ENCODE measurements at regions not wholly inside any gene's neighbourhood (a gene's known extent, or its start where the extent isn't known, plus 50 kb on each side); places are given as distances from the start of the nearest gene placed in this dataset.

GRCh38 chr11:27205250-27205649, 157.8 kb downstream of the CCDC34 start:
- H3K27me3 ChIP-seq (ENCODE audit: control insufficient read depth in 1 of 2, insufficient read depth in 2 of 2, low read length in 2 of 2): no peaks in the 10 kb centered on the region
- H3K27ac ChIP-seq (ENCODE audit: low read length): no peak overlapping the region
- no peak overlapping the region for H3K4me3 ChIP-seq (ENCODE audit: low read length in 2 of 2)
- no peak overlapping the region for H3K9ac ChIP-seq (ENCODE audit: low read length in 2 of 2)
- H3K4me1 ChIP-seq (ENCODE audit: control insufficient read depth, insufficient read depth, low read length): peaks cover 15% of the 10 kb centered on the region
- H3K36me3 ChIP-seq (ENCODE audit: control insufficient read depth in 2 of 2, insufficient read depth in 2 of 2, low read length in 2 of 2): no peaks in the 10 kb centered on the region
- H3K9me3 ChIP-seq (ENCODE audit: control insufficient read depth in 2 of 2, low read length in 2 of 2): no peaks in the 10 kb centered on the region

GRCh38 chr11:27204529-27204928, 158.5 kb downstream of the CCDC34 start:
- Histone ChIP-seq H3K4me3 (ENCODE audit: low read length in 2 of 2) (no peak overlapping the region), H3K9me3 (ENCODE audit: control insufficient read depth in 2 of 2, low read length in 2 of 2) (no peaks in the 10 kb centered on the region)

GRCh38 chr11:27203077-27203647, 159.9 kb downstream of the CCDC34 start:
- Histone ChIP-seq H3K4me1 (ENCODE audit: control insufficient read depth, insufficient read depth, low read length) (peaks cover 15% of the 10 kb centered on the region), H3K9ac (ENCODE audit: low read length in 2 of 2) (no peak overlapping the region), H3K4me3 (ENCODE audit: low read length in 2 of 2) (no peak overlapping the region), H3K36me3 (ENCODE audit: control insufficient read depth in 2 of 2, insufficient read depth in 2 of 2, low read length in 2 of 2) (no peaks in the 10 kb centered on the region), H3K9me3 (ENCODE audit: control insufficient read depth in 2 of 2, low read length in 2 of 2) (no peaks in the 10 kb centered on the region), H3K27me3 (ENCODE audit: control insufficient read depth in 1 of 2, insufficient read depth in 2 of 2, low read length in 2 of 2) (no peaks in the 10 kb centered on the region), H3K27ac (ENCODE audit: low read length) (no peak overlapping the region)

More at GRCh38 chr11:27204529-27204928, 158.5 kb downstream of the CCDC34 start:
- H3K36me3 ChIP-seq (ENCODE audit: control insufficient read depth in 2 of 2, insufficient read depth in 2 of 2, low read length in 2 of 2): no peaks in the 10 kb centered on the region
- H3K9ac ChIP-seq (ENCODE audit: low read length in 2 of 2): no peak overlapping the region
- no peak overlapping the region for H3K27ac ChIP-seq (ENCODE audit: low read length)
- H3K4me1 ChIP-seq (ENCODE audit: control insufficient read depth, insufficient read depth, low read length): peaks cover 15% of the 10 kb centered on the region
- H3K27me3 ChIP-seq (ENCODE audit: control insufficient read depth in 1 of 2, insufficient read depth in 2 of 2, low read length in 2 of 2): no peaks in the 10 kb centered on the region

- H3K27ac ChIP-seq (ENCODE audit: low read length): peak overlapping the region; percentile 11
- no peaks in the 10 kb centered on the region for H3K36me3 ChIP-seq (ENCODE audit: control insufficient read depth in 2 of 2, insufficient read depth in 2 of 2, low read length in 2 of 2)
- H3K9ac ChIP-seq (ENCODE audit: low read length in 2 of 2): no peak overlapping the region
- no peaks in the 10 kb centered on the region for H3K9me3 ChIP-seq (ENCODE audit: control insufficient read depth in 2 of 2, low read length in 2 of 2)
- no peaks in the 10 kb centered on the region for H3K27me3 ChIP-seq (ENCODE audit: control insufficient read depth in 1 of 2, insufficient read depth in 2 of 2, low read length in 2 of 2)
- H3K4me3 ChIP-seq (ENCODE audit: low read length in 2 of 2): peak overlapping the region in 1 of 2 donors; percentile 22
- H3K4me1 ChIP-seq (ENCODE audit: control insufficient read depth, insufficient read depth, low read length): peaks cover 15% of the 10 kb centered on the region
These were observed 161.1 kb downstream of the BBOX1 start for GRCh38 chr11:27201454-27202302.

GRCh38 chr11:27200779-27201453, 160.3 kb downstream of the BBOX1 start:
- H3K4me3 ChIP-seq (ENCODE audit: low read length in 2 of 2): peak overlapping the region in 1 of 2 donors; percentile 22
- H3K9me3 ChIP-seq (ENCODE audit: control insufficient read depth in 2 of 2, low read length in 2 of 2): no peaks in the 10 kb centered on the region
- peaks cover 12% of the 10 kb centered on the region for H3K4me1 ChIP-seq (ENCODE audit: control insufficient read depth, insufficient read depth, low read length)
- H3K36me3 ChIP-seq (ENCODE audit: control insufficient read depth in 2 of 2, insufficient read depth in 2 of 2, low read length in 2 of 2): no peaks in the 10 kb centered on the region
- no peak overlapping the region for H3K9ac ChIP-seq (ENCODE audit: low read length in 2 of 2)
- H3K27ac ChIP-seq (ENCODE audit: low read length): no peak overlapping the region
- H3K27me3 ChIP-seq (ENCODE audit: control insufficient read depth in 1 of 2, insufficient read depth in 2 of 2, low read length in 2 of 2): no peaks in the 10 kb centered on the region

GRCh38 chr11:27196203-27196897, 155.7 kb downstream of the BBOX1 start:
- no peaks in the 10 kb centered on the region for H3K36me3 ChIP-seq (ENCODE audit: control insufficient read depth in 2 of 2, insufficient read depth in 2 of 2, low read length in 2 of 2)
- H3K27me3 ChIP-seq (ENCODE audit: control insufficient read depth in 1 of 2, insufficient read depth in 2 of 2, low read length in 2 of 2): no peaks in the 10 kb centered on the region
- H3K9me3 ChIP-seq (ENCODE audit: control insufficient read depth in 2 of 2, low read length in 2 of 2): no peaks in the 10 kb centered on the region
- H3K4me3 ChIP-seq (ENCODE audit: low read length in 2 of 2): no peak overlapping the region
- H3K27ac ChIP-seq (ENCODE audit: low read length): no peak overlapping the region
- H3K9ac ChIP-seq (ENCODE audit: low read length in 2 of 2): no peak overlapping the region
- peaks cover 1% of the 10 kb centered on the region for H3K4me1 ChIP-seq (ENCODE audit: control insufficient read depth, insufficient read depth, low read length)

- no peak overlapping the region for H3K4me3 ChIP-seq (ENCODE audit: low read length in 2 of 2)
- no peaks in the 10 kb centered on the region for H3K4me1 ChIP-seq (ENCODE audit: control insufficient read depth, insufficient read depth, low read length)
- H3K9me3 ChIP-seq (ENCODE audit: control insufficient read depth in 2 of 2, low read length in 2 of 2): no peaks in the 10 kb centered on the region
- H3K27ac ChIP-seq (ENCODE audit: low read length): no peak overlapping the region
- no peaks in the 10 kb centered on the region for H3K36me3 ChIP-seq (ENCODE audit: control insufficient read depth in 2 of 2, insufficient read depth in 2 of 2, low read length in 2 of 2)
- no peaks in the 10 kb centered on the region for H3K27me3 ChIP-seq (ENCODE audit: control insufficient read depth in 1 of 2, insufficient read depth in 2 of 2, low read length in 2 of 2)
- H3K9ac ChIP-seq (ENCODE audit: low read length in 2 of 2): no peak overlapping the region
These were observed 155.2 kb downstream of the BBOX1 start for GRCh38 chr11:27195837-27196202.

- Histone ChIP-seq H3K9ac (ENCODE audit: low read length in 2 of 2) (no peak overlapping the region), H3K4me1 (ENCODE audit: control insufficient read depth, insufficient read depth, low read length) (no peaks in the 10 kb centered on the region)
These were observed 154.4 kb downstream of the BBOX1 start for GRCh38 chr11:27194976-27195375.

GRCh38 chr11:27193434-27194225, 153.0 kb downstream of the BBOX1 start:
- no peaks in the 10 kb centered on the region for H3K27me3 ChIP-seq (ENCODE audit: control insufficient read depth in 1 of 2, insufficient read depth in 2 of 2, low read length in 2 of 2)
- no peak overlapping the region for H3K27ac ChIP-seq (ENCODE audit: low read length)
- no peak overlapping the region for H3K4me3 ChIP-seq (ENCODE audit: low read length in 2 of 2)
- H3K4me1 ChIP-seq (ENCODE audit: control insufficient read depth, insufficient read depth, low read length): no peaks in the 10 kb centered on the region
- H3K36me3 ChIP-seq (ENCODE audit: control insufficient read depth in 2 of 2, insufficient read depth in 2 of 2, low read length in 2 of 2): no peaks in the 10 kb centered on the region
- H3K9ac ChIP-seq (ENCODE audit: low read length in 2 of 2): no peak overlapping the region
- H3K9me3 ChIP-seq (ENCODE audit: control insufficient read depth in 2 of 2, low read length in 2 of 2): no peaks in the 10 kb centered on the region

More at GRCh38 chr11:27194976-27195375, 154.4 kb downstream of the BBOX1 start:
- Histone ChIP-seq H3K27me3 (ENCODE audit: control insufficient read depth in 1 of 2, insufficient read depth in 2 of 2, low read length in 2 of 2) (no peaks in the 10 kb centered on the region), H3K27ac (ENCODE audit: low read length) (no peak overlapping the region), H3K9me3 (ENCODE audit: control insufficient read depth in 2 of 2, low read length in 2 of 2) (no peaks in the 10 kb centered on the region), H3K36me3 (ENCODE audit: control insufficient read depth in 2 of 2, insufficient read depth in 2 of 2, low read length in 2 of 2) (no peaks in the 10 kb centered on the region), H3K4me3 (ENCODE audit: low read length in 2 of 2) (no peak overlapping the region)

- Histone ChIP-seq H3K9me3 (ENCODE audit: control insufficient read depth in 2 of 2, low read length in 2 of 2) (no peaks in the 10 kb centered on the region), H3K4me3 (ENCODE audit: low read length in 2 of 2) (no peak overlapping the region), H3K27ac (ENCODE audit: low read length) (no peak overlapping the region), H3K36me3 (ENCODE audit: control insufficient read depth in 2 of 2, insufficient read depth in 2 of 2, low read length in 2 of 2) (no peaks in the 10 kb centered on the region), H3K27me3 (ENCODE audit: control insufficient read depth in 1 of 2, insufficient read depth in 2 of 2, low read length in 2 of 2) (no peaks in the 10 kb centered on the region), H3K9ac (ENCODE audit: low read length in 2 of 2) (no peak overlapping the region), H3K4me1 (ENCODE audit: control insufficient read depth, insufficient read depth, low read length) (no peaks in the 10 kb centered on the region)
These were observed 151.6 kb downstream of the BBOX1 start for GRCh38 chr11:27192184-27192583.

Data from stomach smooth muscle (tissue), 2 donors.